Activated naive CD8-positive, alpha-beta T cell treated with anti-CD3 and anti-CD28 coated beads for 36 hours (primary cell): ENCODE measurements at regions not wholly inside any gene's neighbourhood (a gene's known extent, or its start where the extent isn't known, plus 50 kb on each side); places are given as distances from the start of the nearest gene placed in this dataset.

Experiments used
- DNase-seq: peaks from one replicate; pipeline ENCODE4 v3.0.0; 2021
- H3K27ac Mint-ChIP-seq: one replicate; pipeline ENCODE4 v1.8.0; 2022; ENCODE audit warnings: mild to moderate bottlenecking, moderate library complexity, mixed read lengths
- H3K27me3 Mint-ChIP-seq: one replicate; pipeline ENCODE4 v1.8.0; 2022; ENCODE audit warnings: mild to moderate bottlenecking, mixed read lengths
- H3K36me3 Mint-ChIP-seq: one replicate; pipeline ENCODE4 v1.8.0; 2021; ENCODE audit warnings: mild to moderate bottlenecking, mixed read lengths
- H3K4me1 Mint-ChIP-seq: one replicate; pipeline ENCODE4 v1.8.0; 2021; ENCODE audit warnings: mixed read lengths
- H3K4me3 Mint-ChIP-seq: one replicate; pipeline ENCODE4 v1.8.0; 2022; ENCODE audit warnings: mild to moderate bottlenecking, moderate library complexity, mixed read lengths
- H3K9me3 Mint-ChIP-seq: one replicate; pipeline ENCODE4 v1.8.0; 2022; ENCODE audit warnings: mixed read lengths

- Mint-ChIP-seq H3K4me3 (no peak overlapping the region), H3K4me1 (peaks cover 50% of the 10 kb centered on the region), H3K27me3 (no peaks in the 10 kb centered on the region), H3K27ac (no peak overlapping the region), H3K9me3 (peaks cover 3% of the 10 kb centered on the region), H3K36me3 (peaks cover 15% of the 10 kb centered on the region)
- no peak for DNase-seq
These were observed 51.5 kb upstream of the DDR1 start for GRCh38 chr6:30832864-30833263.

- Mint-ChIP-seq H3K36me3 (peaks cover 21% of the 10 kb centered on the region), H3K9me3 (peaks cover 3% of the 10 kb centered on the region), H3K27me3 (no peaks in the 10 kb centered on the region), H3K27ac (peak overlapping the region; percentile 99), H3K4me1 (peaks cover 64% of the 10 kb centered on the region), H3K4me3 (peak overlapping the region; percentile 93)
- no peak for DNase-seq
These were observed 53.9 kb upstream of the DDR1 start for GRCh38 chr6:30830438-30830837.

DNA sequence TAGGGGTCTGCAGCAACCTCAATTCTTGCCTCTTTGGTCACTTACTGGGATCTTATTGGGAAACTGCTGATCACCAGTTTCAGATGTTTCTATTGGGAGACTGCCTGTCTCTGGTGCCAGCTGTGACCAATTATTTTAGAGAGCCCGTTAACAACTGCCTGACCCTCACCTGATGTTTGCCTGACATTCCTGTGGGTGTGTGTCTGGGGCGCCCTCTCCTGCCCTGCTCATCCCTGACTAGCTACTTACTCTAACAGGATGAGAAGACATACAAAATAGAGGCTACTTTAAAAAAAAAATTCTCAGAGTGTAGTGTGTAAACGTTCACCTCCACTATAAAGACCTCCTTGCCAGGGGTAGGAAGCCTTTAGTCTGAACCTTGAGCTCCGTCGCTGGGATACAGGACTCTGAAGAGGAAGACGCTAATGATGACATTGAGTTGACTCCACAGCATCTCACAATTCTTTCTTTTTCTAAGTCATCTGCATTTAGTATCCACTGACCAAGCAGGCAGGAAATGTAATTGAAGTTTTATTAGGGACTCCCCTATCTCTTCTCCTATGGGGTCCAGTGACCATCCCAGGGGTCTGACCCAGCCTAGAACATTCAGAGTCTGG lies 54.6 kb upstream of the DDR1 start:
- no peak for DNase-seq
- H3K27me3 Mint-ChIP-seq: no peaks in the 10 kb centered on the region
- peaks cover 61% of the 10 kb centered on the region for H3K4me1 Mint-ChIP-seq
- H3K4me3 Mint-ChIP-seq: peak overlapping the region; percentile 93
- H3K36me3 Mint-ChIP-seq: peaks cover 22% of the 10 kb centered on the region
- H3K27ac Mint-ChIP-seq: peak overlapping the region; percentile 99
- H3K9me3 Mint-ChIP-seq: peaks cover 3% of the 10 kb centered on the region

DNA sequence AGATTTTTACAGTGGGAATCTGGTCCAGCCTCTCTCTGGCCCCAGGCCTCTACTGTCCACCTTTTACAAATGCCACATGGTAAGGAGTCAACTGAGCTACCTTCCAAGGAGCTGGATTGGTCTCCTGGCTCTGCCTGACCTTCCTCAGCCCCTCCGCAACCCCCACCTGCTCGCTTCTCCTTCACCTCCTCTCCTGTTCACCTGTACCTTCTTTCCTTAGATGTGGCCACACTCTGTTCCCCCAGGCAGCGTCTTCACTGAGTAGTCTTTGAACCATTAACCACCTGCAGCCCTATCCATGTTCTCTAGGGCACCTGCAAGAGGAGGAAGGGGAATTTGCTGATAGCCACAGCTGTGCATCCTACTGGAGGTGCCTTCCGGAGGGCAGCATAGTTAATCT lies 55.3 kb upstream of the DDR1 start:
- peak overlapping the region; percentile 99 for H3K27ac Mint-ChIP-seq
- peaks cover 59% of the 10 kb centered on the region for H3K4me1 Mint-ChIP-seq
- no peak for DNase-seq

DNA sequence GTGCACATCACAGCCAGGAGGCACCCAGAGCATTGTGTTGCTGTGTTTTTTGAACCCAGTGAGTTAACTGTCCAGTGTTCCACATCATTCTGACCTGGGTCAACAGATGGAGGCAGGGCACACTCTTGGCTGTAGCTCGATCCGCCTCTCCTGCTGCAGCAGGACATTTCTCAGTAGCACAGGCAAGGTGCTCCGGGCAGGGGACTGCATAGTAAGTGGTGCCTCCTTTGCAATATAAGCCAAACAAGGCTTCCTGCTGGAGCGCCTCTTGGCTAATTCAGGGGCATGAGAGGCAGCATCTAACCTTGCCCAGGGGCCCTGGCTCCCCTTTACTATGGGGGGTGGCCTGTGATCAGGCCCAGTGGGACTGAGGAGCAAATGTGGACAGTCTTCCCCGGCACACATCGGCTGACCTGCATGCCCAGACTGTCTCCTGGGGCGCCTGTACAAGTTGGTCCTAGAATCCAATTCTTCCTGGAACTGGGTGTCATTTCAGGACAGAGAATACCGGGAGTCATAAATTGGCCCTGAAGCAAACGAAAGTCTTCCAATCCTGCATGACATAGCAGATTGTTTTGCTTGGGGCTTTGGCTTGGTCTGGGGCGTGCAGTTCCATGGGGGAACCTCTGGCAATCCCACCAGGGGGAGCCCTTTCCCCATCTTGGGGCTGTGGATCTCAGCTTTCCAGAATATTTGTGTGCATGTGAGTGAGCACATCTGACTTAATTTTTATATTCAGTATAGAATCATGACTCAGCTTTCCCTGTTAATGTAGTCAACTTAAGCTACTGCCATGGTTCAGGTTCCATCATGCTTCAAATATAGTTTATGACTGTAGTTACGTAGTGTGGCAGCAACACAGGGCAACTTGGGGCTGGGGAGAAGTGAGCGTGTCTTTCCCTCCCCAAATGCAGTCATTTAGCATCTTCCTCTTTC lies 56.0 kb upstream of the DDR1 start:
- peak overlapping the region; percentile 99 for H3K27ac Mint-ChIP-seq
- H3K36me3 Mint-ChIP-seq: peaks cover 36% of the 10 kb centered on the region
- H3K4me3 Mint-ChIP-seq: peak overlapping the region; percentile 93

More for the DNA sequence above, 55.3 kb upstream of the DDR1 start:
- Mint-ChIP-seq H3K4me3 (peak overlapping the region; percentile 93), H3K27me3 (no peaks in the 10 kb centered on the region), H3K9me3 (peaks cover 3% of the 10 kb centered on the region), H3K36me3 (peaks cover 29% of the 10 kb centered on the region)

DNA sequence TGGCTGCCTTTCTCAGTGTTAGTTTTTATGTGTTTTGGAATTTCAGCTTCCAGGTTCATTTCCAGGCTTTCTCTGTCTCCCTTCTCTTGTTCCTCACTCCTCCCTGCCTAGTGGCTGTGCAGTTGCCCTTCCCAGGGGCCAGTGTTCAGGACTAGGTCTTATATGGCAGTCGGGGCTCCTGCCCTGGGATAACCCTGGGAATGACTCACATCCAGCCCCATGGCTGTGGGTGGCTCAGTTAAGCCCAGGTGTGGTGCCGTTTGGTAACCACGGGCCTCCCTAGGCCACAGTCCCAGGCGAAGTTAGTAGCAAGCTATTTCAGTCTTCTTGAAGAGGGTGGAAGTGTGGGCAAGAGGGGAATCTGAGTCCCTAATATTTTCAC lies 57.4 kb upstream of the DDR1 start:
- no peak for DNase-seq
- no peaks in the 10 kb centered on the region for H3K27me3 Mint-ChIP-seq
- H3K4me1 Mint-ChIP-seq: peaks cover 70% of the 10 kb centered on the region
- peaks cover 6% of the 10 kb centered on the region for H3K9me3 Mint-ChIP-seq
- peak overlapping the region; percentile 16 for H3K4me3 Mint-ChIP-seq
- peaks cover 42% of the 10 kb centered on the region for H3K36me3 Mint-ChIP-seq
- peak overlapping the region; percentile 99 for H3K27ac Mint-ChIP-seq

More for the DNA sequence above, 56.0 kb upstream of the DDR1 start:
- peak; percentile 81 for DNase-seq
- Mint-ChIP-seq H3K4me1 (peaks cover 62% of the 10 kb centered on the region), H3K9me3 (peaks cover 6% of the 10 kb centered on the region), H3K27me3 (no peaks in the 10 kb centered on the region)

DNA sequence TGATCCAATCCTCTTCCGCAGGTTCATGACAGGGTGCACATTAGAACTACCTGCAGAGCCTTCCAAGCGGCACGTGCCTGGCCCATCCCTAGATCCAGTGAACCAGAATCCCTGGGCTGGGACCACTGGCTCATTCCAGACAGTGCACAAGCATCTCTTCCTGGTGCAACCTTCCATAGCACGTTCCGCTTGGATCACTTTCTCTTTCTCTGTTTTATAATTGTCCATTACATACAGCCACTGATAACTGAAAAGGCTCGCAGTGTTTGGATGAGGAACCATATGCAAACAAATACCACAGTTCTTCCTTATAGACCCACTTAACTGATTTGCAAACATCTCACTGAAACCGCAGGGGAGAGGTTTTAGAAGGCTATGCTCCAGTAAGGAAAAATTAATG lies 59.6 kb upstream of the DDR1 start:
- H3K36me3 Mint-ChIP-seq: peaks cover 50% of the 10 kb centered on the region
- H3K4me1 Mint-ChIP-seq: peaks cover 67% of the 10 kb centered on the region
- no peak overlapping the region for H3K4me3 Mint-ChIP-seq
- no peak for DNase-seq
- H3K27me3 Mint-ChIP-seq: no peaks in the 10 kb centered on the region
- H3K27ac Mint-ChIP-seq: no peak overlapping the region
- peaks cover 6% of the 10 kb centered on the region for H3K9me3 Mint-ChIP-seq

DNA sequence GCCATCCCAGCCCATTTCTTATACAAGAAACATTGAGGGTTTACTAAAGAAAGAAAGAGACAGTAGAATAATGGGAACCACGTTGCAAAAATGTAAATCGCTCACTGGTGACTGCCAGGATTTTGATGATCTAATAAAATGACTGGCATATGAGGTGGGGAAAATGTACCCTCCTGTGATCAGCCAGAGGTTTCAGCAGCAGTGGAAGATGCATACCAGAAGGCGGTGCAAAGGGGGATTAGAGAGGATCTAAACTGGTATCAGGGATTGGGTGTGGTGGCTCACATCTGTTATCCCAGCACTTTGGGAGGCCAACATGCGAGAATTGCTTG lies 60.8 kb upstream of the DDR1 start:
- H3K9me3 Mint-ChIP-seq: peaks cover 7% of the 10 kb centered on the region
- H3K4me1 Mint-ChIP-seq: peaks cover 70% of the 10 kb centered on the region
- peaks cover 54% of the 10 kb centered on the region for H3K36me3 Mint-ChIP-seq
- no peak for DNase-seq
- H3K4me3 Mint-ChIP-seq: no peak overlapping the region
- no peaks in the 10 kb centered on the region for H3K27me3 Mint-ChIP-seq
- no peak overlapping the region for H3K27ac Mint-ChIP-seq

GRCh38 chr6:30821862-30822784 lies 62.2 kb upstream of the DDR1 start:
- Mint-ChIP-seq H3K36me3 (peaks cover 65% of the 10 kb centered on the region), H3K4me3 (no peak overlapping the region), H3K27me3 (no peaks in the 10 kb centered on the region), H3K9me3 (peaks cover 17% of the 10 kb centered on the region), H3K27ac (peak overlapping the region; percentile 70), H3K4me1 (peaks cover 69% of the 10 kb centered on the region)
- DNase-seq: no peak

- Mint-ChIP-seq H3K27me3 (no peaks in the 10 kb centered on the region), H3K9me3 (peaks cover 24% of the 10 kb centered on the region), H3K4me3 (no peak overlapping the region), H3K27ac (peak overlapping the region; percentile 98), H3K4me1 (peaks cover 70% of the 10 kb centered on the region), H3K36me3 (peaks cover 69% of the 10 kb centered on the region)
- DNase-seq: no peak
These were observed 64.1 kb upstream of the DDR1 start for GRCh38 chr6:30820193-30820592.

DNA sequence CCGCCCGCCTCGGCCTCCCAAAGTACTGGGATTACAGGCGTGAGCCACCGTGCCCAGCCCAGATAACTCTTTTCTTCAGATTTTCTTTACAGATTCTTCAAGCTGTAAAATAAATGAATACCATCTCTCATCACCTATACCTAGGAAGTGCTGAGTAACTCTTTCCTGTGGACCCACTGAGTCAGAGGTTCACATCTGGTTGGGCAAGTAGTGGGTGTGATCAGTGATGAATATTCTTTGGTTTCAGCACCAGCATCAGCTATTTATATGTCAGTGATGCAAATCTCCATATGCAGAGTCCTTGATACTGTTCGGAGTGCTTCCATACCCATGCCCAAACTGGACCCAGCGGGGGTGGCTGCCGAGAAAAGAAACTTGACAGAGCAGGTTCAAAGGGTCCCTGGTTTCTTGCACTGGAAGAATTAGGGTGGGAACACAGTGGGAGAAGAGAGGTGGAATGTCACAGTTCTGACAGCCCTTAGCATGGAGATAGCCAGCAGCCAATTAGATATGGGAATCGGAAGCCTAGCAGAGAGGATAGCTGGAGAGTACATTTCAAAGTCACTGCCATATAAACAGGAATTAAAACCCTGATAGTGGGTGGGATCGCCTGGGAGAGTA lies 64.9 kb upstream of the DDR1 start:
- peak; percentile 63 for DNase-seq
- H3K4me1 Mint-ChIP-seq: peaks cover 72% of the 10 kb centered on the region
- H3K9me3 Mint-ChIP-seq: peaks cover 28% of the 10 kb centered on the region
- no peaks in the 10 kb centered on the region for H3K27me3 Mint-ChIP-seq
- H3K36me3 Mint-ChIP-seq: peaks cover 71% of the 10 kb centered on the region
- H3K4me3 Mint-ChIP-seq: peak overlapping the region; percentile 56
- H3K27ac Mint-ChIP-seq: peak overlapping the region; percentile 98

DNA sequence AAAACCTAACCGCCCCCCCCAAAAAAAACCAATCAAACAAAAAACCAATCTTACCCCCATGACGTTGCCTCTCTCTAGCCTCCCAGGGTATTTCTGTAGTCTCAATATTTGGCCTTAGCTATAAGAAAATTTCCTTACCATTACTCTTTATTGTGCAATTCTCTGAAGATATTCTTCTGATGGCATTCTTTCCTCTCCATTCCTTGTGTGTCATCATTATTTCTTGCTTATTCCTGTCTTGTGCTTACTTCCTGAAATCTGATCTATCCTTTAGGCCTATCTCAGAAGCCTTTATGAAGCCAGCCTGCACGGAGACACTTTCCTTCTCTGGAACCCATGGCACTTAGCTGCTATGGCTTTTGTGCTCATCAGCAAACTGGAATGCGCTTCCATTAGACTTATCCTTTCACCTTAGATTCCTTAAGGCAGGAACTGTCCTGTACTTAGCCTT lies 65.9 kb upstream of the DDR1 start:
- peaks cover 34% of the 10 kb centered on the region for H3K9me3 Mint-ChIP-seq
- no peak overlapping the region for H3K4me3 Mint-ChIP-seq
- H3K4me1 Mint-ChIP-seq: peaks cover 79% of the 10 kb centered on the region
- H3K27ac Mint-ChIP-seq: peak overlapping the region; percentile 98
- H3K27me3 Mint-ChIP-seq: no peaks in the 10 kb centered on the region
- DNase-seq: no peak
- peaks cover 72% of the 10 kb centered on the region for H3K36me3 Mint-ChIP-seq

GRCh38 chr6:30816791-30817739 lies 67.3 kb upstream of the DDR1 start:
- H3K4me3 Mint-ChIP-seq: peak overlapping the region; percentile 58
- peaks cover 82% of the 10 kb centered on the region for H3K4me1 Mint-ChIP-seq

More at GRCh38 chr6:30816791-30817739, 67.3 kb upstream of the DDR1 start:
- DNase-seq: no peak
- peaks cover 39% of the 10 kb centered on the region for H3K9me3 Mint-ChIP-seq
- peaks cover 78% of the 10 kb centered on the region for H3K36me3 Mint-ChIP-seq
- no peaks in the 10 kb centered on the region for H3K27me3 Mint-ChIP-seq
- H3K27ac Mint-ChIP-seq: peak overlapping the region; percentile 98
